Frontal cortex (tissue), 3 donors: ENCODE measurements at regions not wholly inside any gene's neighbourhood (a gene's known extent, or its start where the extent isn't known, plus 50 kb on each side); places are given as distances from the start of the nearest gene placed in this dataset.

ENCODE experiments used
- DNase-seq, 2 donors: peaks; one replicate each; pipeline ENCODE4 v3.0.0; 2012; ENCODE audit warnings: low spot score in 2 of 2
- FAIRE-seq: peaks from 2 replicates; lab custom pipeline; 2012; peaks lifted over from hg19 to GRCh38; lab: Jason Lieb, UNC
- donor health status: control.
- donor health status: control.
- donor health status: control.

DNA sequence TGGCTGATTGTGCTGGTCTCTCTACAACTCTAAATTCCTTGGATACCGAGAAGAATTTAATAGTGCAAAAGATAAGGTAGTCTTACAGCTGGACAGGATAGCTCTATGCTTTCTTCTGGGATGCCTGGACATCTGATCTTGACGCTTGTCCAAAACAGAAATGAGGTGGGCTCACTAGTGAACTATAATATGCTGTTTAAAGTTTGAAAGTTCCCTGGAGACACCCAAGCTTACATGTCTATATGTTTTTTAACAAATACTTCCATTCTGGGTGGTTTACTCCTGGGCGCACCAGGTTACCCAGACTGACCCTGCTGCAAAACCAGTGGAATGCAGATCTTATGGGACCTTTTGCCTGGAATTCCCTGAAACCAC is 702.1 kb upstream of the COBL start:
- no peak for DNase-seq
- FAIRE-seq, result no peak

DNA sequence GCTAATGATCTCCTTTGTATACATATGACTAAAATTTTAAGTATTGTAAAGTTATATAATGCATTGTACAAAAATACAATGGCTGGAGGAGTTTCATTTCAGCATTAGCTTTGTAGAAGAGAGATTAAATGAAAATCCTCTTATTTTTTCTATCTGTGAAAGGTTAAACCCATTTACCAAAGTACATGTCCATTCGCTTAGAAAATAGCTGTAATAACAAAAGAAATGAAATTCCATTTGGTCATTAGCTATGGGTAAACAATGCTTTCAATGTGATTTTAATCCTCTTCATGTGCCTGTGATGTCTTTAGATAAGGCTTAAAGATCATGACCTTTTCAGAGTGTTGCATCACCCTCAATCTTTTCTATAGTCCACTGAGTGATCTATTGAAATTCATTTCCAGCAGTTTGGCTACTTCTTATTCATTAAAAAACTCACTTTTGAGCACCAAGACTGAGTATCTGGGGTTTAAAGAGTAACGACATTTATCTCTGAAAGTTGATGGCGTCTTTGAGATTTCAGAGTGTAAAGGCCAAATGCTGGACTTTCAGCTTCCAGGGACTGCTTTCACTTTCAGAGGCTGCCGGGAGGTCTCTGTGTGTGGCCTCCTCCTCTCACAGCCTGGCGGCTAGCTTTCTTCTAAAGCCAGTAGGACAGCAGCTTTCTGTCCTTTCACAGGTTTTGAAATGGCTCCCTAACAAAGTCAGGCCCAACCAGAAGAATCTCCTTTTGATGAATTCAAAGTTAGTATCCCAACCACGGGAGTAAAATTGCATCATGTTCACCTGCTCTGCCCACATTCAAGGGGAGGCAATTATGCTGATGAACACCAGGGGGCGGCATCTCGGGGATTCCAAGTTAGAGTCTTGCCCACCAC is 701.4 kb upstream of the COBL start:
- no peak for FAIRE-seq
- no peak for DNase-seq

DNA sequence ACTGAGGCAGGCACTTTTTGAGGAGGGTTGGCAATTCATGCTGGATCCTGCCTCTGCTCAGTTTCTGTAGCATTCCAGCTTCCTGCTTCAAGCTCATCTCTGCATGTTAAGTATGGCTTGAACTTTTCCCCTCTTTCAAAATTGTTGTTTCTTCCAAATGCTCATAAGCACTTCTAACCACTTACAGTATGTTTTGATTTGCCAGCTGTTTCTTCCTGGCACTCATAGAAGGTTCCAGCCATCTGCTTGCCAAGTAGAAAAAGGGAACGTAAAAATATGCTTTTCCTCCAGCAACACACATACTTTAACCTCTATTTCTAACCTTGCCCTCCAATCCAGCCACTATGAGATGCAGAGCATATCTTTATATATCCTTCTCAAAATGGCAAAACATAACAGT is 692.6 kb upstream of the COBL start:
- DNase-seq (no peak), FAIRE-seq (no peak)

DNA sequence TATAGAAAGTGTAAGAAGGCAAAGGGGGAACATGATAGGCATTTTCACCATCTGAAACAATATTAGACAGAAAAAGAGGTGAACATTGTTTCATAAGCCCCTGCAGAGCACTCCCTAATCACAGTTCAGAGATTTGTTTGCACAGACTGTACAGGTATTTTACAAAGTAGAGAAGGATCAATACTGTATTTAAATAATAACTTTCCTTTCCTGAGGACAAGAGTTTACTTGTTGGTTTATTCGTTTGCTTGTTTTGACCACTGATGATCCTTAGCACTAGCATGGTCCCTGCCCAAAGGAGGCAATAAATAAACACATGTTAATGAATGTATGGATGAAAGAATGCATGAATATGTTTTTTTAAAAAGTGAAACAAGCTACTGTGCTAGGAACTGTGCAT is 690.1 kb upstream of the COBL start:
- DNase-seq (no peak), FAIRE-seq (no peak)

DNA sequence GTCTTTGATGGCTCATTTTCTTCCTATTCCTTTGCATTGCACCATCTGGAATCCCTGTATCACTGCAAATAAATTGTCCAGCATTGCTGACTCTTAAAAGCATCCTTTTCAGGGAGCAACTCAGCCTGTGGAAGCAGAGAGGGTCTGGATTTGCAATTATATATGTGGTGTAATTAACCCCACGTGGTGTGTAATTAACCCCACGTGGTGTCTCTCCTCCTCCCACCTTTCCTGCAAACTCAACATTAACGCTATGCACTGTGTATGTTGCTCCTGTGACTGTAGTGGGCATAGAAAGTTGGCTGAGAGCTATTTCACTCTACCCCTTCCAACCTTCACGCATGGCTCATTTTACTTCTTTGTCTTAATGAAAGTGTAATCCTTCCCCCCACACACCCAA is 689.0 kb upstream of the COBL start:
- FAIRE-seq, result no peak

DNA sequence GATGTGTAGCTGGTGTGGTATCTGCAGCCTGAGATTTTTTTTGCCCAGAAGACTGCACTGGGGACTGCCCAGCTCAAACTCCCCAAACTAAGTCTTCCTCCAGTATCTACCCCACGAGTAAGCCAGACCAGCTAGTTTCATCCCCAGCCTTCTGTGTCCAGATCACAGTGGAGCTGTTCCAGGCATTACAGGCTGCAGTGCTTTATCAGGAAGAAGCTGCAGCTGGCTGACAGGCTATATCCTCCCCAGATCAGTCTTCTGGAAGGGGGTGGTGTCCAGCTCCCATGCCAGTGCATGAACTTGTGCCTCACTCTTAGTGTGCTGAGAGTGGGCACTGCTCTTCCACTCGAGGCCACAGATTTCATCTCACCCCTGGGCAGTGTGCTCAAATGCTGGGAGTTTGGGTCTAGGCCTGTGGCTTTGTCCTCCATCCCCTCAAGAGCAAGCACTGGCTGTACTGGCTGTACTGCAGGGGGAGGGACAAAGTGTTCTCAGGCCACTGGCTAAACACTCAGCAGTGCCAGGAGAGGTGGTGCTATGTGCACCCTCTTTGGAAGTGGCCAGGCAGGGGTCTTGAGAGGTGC is 679.1 kb upstream of the COBL start:
- no peak for FAIRE-seq
- no peak for DNase-seq

More for the DNA sequence above, 689.0 kb upstream of the COBL start:
- no peak for DNase-seq

DNA sequence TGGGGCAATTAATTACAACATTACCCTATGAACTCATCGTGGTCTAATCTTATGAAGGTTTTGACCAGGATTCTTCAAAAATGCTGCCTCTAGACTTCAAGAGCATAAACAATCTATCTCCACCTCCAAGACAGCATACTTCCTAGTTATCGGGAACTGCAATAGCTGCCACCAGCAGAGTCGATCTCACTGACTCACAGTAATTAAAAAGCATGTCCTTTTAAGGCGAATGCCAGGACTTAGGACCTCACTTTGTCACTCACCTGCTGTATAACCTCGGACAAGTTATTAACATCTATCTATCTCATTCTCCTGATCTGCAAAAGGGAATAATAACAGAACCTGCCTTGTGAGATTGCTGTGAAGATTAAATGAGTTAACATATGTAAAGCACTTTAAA is 666.0 kb upstream of the COBL start:
- FAIRE-seq (no peak), DNase-seq (no peak)

DNA sequence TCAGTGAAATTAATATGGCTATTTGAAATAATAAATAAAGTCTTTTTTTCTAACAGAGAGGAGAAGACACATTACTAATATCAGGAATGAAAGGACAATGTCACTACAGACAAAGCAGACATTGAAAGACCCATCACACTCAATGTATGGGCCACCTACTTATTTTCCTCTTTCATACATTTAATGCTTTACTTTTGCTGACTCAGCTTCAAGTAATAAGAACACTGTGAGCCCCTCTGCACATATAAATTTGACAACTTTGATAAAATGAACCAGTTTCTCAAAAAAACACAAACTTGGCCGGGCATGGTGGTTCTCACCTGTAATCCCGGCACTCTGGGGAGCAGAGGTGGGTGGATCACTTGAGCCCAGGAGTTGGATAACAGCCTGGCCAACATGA is 664.2 kb upstream of the COBL start:
- no peak for DNase-seq
- no peak for FAIRE-seq

DNA sequence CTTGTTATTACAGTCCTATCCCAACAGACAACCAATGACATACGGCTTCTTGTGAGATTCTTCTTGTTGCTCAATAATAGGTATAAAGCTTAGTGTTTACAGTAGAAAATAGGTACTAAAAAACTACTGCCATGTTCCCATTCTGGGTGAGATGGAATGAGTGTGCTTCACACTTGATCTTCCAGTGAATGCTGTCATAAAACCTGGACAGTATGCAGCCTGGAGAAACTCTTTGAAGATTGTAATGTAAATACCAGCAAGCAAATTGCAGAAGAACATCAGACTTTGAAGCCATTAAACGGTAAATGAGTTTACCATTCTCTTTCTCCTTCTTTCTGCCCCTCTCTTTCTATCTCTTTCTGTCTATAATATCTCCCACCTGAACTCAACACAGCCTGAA is 663.7 kb upstream of the COBL start:
- no peak for FAIRE-seq
- no peak for DNase-seq

DNA sequence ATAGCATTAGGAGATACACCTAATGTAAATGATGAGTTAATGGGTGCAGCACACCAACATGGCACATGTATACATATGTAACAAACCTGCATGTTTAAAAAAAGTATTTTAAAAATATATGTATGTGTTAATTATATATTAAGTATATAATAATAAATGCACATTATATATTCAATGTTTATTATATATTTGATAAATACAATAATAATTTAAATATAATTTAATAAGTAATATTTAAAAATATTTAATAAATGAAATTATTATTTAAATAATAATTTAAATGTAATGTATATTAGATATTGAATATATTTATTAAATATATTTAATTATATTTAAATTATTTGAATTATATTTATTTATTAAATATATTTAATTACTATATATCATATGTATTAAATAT is 661.3 kb upstream of the COBL start:
- peak; percentile 99 for FAIRE-seq
- DNase-seq, result no peak

DNA sequence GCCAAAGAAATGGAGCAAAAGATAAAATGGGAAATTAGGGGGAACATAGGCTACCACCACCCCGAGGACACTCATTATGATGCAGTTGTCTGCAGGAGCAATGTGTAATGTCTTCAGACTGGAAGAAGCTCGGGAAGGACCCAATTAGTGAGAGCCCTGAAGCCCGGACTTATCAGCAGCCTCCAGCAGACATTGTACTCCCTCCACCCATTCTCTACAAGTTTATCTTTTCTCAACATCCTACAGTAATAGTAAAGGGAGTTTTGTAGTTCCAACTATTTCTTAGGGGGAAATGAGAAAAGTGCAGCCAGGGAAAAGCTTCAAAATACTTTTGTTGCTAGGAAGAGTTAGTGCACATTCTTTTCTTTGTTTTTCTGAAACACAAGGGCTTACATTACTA is 657.3 kb upstream of the COBL start:
- no peak for FAIRE-seq
- DNase-seq, result no peak

DNA sequence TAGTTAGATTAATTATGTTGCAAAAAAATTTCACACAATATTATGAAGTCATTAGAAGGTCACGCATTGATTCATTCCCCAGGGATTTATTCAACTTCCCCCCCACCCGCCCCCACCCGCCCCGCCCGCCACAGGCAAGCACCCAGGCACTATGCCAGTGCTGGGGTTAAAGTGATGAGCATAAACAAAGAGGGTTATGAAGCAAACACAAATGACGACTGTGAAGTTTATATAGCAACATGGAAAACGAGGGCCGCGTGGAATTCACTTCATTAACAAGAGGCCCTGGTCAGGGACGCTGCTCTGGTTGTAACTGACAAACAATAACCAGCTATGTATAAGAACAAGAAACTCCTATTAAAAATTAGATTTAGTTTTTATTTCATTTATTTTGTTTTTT is 656.5 kb upstream of the COBL start:
- DNase-seq (no peak), FAIRE-seq (no peak)

DNA sequence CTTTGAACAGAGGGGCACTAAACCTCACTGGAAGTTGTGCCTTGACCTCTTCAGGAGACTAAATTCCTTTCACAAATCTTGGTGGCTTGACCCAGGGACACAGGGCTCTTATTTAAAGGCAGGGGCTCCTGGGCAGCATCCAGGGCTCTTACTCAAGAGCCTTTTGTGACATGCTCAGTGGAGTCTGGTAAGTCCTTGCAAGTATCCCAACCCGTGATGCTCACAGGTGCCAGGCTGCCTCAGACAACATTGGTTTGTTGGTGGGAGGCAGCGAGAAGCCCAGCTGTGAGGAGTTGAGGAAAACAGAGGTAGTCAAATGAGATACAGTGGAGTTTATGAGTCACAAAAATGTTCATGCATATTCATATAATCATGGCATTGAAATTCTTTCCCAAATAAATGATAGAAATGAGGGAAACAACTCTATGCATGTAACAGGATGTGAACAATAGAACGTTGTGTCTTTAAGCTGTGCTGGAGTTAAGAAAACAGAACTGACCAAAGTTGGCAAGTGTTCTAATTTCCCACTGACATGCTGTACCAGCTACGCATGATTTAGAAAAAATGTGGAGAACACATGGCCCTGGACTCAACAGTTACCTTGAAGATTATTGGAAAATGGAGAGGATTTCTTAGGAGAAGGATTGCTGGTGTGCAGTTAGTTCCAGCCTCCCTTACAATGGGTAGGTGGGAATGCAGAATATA is 654.5 kb upstream of the COBL start:
- FAIRE-seq, result no peak
- DNase-seq, result no peak

DNA sequence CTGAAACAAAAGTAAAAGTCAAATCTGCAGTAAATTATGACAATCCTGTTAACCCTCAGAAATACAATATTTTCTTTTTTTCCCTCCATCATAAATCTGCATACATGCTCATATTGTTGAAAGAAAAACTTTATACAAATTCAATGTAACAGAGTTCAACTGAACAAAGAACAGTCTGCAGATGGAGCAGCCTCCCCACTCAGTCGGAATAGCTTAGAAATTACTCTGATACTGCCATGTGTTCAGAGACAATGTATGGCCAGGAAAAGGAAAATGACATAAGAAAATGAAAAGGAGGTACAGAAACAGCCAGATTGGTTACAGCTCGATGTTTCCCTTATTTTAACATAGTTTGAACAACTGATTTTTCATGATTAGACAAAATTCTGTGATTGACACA is 651.9 kb upstream of the COBL start:
- no peak for FAIRE-seq
- DNase-seq, result no peak

DNA sequence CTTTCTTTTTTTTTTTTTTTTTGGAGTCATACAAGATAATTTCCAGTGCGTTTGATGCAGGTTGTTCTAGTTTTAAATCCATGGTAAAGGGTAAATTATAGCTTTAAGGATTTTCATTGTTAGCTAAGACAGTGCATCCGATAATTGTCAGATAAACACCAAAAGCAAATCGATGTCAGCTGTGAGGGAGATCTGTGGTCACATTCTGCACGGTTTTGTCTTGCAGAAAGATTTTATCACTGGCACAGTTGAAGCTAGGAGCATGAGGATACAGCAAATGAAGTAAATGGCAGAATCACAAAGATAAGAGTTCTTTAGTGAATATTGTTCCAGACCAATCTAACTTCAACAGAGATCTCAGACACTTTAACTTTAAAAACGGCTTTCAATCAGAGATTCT is 648.8 kb upstream of the COBL start:
- FAIRE-seq (no peak), DNase-seq (no peak)

DNA sequence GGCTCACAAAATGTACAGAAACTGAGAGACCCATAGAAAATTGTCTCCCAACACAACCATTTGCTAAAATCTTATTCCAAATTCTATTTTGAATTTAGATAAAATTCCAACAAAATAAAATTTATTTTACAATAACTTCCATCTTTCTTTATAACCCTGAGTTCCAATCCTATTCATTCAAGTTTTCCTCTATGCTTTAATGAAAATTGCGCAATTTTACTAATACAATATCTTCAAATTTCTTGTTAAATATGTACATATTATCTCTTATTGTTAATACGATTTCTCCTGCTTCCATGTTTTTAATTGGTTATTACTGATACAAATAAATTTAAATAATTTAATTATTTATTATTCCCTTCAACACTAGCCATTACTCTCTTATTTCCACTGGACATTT is 645.2 kb upstream of the COBL start:
- DNase-seq (no peak), FAIRE-seq (peak; percentile 69)

DNA sequence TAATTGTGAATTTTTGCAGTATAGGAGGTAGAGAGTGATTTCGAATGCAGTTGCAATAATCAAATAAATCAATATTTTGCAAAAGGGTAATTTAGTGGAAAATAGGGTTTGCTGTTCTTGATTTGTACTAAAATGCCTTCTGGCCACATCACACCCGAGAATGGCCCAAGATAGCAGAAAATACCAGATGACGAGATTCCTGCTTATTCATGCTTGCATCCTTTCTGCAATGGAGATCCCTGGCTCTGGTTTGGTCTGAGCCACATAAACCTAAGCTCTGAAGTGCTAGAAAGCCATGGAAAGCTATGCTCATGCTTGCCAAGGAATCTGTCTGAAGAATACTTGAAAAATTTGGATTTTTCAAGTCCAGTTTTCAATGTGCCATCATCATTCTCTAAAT is 634.2 kb upstream of the COBL start:
- DNase-seq (no peak), FAIRE-seq (no peak)

DNA sequence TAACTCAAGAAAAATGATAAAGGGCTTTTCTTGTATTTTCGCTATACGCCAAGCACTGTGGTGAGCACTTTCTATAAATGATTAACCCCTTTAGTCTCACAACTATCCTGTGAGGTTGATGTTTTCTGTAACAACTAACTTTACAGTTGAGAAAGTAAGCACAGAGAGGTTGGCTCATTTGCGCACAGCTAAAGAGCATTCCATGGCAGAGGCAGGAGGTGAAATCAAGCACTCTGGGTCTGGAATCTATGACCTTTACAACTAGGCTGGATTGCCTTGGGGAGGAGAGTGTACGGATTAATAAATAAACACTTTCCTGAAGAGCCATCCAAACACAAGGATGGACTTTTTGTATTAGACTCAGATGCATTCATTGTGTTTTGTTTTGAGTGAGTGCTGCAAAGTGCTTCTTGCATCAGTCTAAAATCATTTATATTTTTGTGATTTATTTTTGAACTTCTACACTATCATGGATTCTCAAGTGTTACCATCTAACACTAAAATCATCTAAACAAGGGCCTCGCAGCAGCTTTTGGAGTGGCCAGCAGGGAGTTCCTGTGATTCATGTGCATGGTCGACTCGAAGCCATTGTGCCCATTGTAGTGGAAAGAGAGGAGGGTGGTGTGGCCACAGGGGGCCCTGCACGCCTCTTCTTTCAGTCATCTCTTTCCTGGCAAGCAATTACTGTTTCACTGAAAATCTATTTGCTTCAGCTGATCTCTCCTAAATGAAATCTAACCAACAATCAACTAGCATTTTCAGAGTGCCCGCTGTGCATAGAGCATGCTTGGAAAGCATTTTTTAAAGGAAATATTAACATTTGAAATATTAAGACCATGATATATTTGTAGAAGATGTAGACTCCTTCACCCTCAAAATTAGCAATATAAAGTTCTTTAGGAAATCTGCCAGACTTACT is 633.4 kb upstream of the COBL start:
- no peak for FAIRE-seq
- no peak for DNase-seq

DNA sequence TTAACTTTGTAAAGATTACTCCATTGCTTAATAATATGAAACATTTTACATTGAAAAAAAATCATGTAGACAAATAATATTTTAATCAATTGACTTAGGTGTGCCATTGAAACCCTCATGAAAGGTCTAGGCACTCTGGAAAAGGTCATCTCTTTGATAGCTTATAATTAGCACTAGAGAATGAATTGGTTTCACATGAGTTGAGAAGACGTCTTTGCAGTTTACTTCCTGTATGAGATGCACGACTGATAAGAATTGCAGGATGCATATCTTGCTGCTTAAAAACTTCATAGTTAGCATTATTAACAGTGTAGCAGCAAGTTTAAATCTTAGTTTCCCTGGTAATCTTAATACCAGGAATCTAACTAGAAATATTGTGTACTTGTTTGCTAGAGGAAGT is 614.2 kb upstream of the COBL start:
- DNase-seq (no peak), FAIRE-seq (no peak)

DNA sequence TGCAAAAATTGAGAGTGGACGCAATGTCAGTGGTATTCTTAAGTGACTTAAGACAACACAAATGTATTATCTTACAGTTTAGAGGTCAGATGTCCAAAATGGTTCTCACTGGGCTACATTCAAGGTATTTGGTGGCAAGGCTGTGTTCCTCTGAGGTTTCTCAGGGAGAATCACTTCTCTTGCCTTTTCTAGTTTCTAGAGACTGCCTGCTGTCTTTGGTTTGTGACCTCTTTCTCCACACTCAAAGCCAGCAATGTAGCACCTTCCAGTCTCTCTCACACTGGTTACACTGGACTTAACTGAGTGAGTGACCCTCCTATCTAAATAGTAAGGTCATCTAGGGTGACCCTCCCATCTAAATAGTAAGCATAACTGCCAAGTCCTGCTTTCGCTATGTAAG is 613.2 kb upstream of the COBL start:
- FAIRE-seq (no peak), DNase-seq (no peak)
